ENCODE measurements at regions not wholly inside any gene's neighbourhood (a gene's known extent, or its start where the extent isn't known, plus 50 kb on each side); places are given as distances from the start of the nearest gene placed in this dataset.

GRCh38 chr4:128657638-128658037 is 151.9 kb upstream of the JADE1 start (continued):
- TF ChIP-seq, protein P1, sequence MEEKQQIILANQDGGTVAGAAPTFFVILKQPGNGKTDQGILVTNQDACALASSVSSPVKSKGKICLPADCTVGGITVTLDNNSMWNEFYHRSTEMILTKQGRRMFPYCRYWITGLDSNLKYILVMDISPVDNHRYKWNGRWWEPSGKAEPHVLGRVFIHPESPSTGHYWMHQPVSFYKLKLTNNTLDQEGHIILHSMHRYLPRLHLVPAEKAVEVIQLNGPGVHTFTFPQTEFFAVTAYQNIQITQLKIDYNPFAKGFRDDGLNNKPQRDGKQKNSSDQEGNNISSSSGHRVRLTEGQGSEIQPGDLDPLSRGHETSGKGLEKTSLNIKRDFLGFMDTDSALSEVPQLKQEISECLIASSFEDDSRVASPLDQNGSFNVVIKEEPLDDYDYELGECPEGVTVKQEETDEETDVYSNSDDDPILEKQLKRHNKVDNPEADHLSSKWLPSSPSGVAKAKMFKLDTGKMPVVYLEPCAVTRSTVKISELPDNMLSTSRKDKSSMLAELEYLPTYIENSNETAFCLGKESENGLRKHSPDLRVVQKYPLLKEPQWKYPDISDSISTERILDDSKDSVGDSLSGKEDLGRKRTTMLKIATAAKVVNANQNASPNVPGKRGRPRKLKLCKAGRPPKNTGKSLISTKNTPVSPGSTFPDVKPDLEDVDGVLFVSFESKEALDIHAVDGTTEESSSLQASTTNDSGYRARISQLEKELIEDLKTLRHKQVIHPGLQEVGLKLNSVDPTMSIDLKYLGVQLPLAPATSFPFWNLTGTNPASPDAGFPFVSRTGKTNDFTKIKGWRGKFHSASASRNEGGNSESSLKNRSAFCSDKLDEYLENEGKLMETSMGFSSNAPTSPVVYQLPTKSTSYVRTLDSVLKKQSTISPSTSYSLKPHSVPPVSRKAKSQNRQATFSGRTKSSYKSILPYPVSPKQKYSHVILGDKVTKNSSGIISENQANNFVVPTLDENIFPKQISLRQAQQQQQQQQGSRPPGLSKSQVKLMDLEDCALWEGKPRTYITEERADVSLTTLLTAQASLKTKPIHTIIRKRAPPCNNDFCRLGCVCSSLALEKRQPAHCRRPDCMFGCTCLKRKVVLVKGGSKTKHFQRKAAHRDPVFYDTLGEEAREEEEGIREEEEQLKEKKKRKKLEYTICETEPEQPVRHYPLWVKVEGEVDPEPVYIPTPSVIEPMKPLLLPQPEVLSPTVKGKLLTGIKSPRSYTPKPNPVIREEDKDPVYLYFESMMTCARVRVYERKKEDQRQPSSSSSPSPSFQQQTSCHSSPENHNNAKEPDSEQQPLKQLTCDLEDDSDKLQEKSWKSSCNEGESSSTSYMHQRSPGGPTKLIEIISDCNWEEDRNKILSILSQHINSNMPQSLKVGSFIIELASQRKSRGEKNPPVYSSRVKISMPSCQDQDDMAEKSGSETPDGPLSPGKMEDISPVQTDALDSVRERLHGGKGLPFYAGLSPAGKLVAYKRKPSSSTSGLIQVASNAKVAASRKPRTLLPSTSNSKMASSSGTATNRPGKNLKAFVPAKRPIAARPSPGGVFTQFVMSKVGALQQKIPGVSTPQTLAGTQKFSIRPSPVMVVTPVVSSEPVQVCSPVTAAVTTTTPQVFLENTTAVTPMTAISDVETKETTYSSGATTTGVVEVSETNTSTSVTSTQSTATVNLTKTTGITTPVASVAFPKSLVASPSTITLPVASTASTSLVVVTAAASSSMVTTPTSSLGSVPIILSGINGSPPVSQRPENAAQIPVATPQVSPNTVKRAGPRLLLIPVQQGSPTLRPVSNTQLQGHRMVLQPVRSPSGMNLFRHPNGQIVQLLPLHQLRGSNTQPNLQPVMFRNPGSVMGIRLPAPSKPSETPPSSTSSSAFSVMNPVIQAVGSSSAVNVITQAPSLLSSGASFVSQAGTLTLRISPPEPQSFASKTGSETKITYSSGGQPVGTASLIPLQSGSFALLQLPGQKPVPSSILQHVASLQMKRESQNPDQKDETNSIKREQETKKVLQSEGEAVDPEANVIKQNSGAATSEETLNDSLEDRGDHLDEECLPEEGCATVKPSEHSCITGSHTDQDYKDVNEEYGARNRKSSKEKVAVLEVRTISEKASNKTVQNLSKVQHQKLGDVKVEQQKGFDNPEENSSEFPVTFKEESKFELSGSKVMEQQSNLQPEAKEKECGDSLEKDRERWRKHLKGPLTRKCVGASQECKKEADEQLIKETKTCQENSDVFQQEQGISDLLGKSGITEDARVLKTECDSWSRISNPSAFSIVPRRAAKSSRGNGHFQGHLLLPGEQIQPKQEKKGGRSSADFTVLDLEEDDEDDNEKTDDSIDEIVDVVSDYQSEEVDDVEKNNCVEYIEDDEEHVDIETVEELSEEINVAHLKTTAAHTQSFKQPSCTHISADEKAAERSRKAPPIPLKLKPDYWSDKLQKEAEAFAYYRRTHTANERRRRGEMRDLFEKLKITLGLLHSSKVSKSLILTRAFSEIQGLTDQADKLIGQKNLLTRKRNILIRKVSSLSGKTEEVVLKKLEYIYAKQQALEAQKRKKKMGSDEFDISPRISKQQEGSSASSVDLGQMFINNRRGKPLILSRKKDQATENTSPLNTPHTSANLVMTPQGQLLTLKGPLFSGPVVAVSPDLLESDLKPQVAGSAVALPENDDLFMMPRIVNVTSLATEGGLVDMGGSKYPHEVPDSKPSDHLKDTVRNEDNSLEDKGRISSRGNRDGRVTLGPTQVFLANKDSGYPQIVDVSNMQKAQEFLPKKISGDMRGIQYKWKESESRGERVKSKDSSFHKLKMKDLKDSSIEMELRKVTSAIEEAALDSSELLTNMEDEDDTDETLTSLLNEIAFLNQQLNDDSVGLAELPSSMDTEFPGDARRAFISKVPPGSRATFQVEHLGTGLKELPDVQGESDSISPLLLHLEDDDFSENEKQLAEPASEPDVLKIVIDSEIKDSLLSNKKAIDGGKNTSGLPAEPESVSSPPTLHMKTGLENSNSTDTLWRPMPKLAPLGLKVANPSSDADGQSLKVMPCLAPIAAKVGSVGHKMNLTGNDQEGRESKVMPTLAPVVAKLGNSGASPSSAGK (IDR thresholded peaks at IDR 0.05), result no peak
- no peak for TF ChIP-seq HNRNPUL1 (IDR thresholded peaks at IDR 0.05; ENCODE audit: low read length)
- TF ChIP-seq, protein P2, sequence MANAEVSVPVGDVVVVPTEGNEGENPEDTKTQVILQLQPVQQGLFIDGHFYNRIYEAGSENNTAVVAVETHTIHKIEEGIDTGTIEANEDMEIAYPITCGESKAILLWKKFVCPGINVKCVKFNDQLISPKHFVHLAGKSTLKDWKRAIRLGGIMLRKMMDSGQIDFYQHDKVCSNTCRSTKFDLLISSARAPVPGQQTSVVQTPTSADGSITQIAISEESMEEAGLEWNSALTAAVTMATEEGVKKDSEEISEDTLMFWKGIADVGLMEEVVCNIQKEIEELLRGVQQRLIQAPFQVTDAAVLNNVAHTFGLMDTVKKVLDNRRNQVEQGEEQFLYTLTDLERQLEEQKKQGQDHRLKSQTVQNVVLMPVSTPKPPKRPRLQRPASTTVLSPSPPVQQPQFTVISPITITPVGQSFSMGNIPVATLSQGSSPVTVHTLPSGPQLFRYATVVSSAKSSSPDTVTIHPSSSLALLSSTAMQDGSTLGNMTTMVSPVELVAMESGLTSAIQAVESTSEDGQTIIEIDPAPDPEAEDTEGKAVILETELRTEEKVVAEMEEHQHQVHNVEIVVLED (CRISPR knock-in tag; IDR thresholded peaks at IDR 0.05), result no peak
- no peak for TF ChIP-seq FOXJ3 (CRISPR knock-in tag; IDR thresholded peaks at IDR 0.05)
- TF ChIP-seq TEAD4 (IDR thresholded peaks at IDR 0.05; ENCODE audit: low read length), result peak; percentile 34
- TF ChIP-seq TEAD4 (CRISPR knock-in tag; IDR thresholded peaks at IDR 0.05; ENCODE audit: borderline replicate concordance), result no peak
- peak; percentile 59 for TF ChIP-seq NFE2 (IDR thresholded peaks at IDR 0.05; ENCODE audit: low read depth)
- TF ChIP-seq CTBP1 (IDR thresholded peaks at IDR 0.05; ENCODE audit: borderline replicate concordance), result 0 out of 2 replicates have a peak, but pooled peaks have one; percentile 15
- TF ChIP-seq, protein P3, sequence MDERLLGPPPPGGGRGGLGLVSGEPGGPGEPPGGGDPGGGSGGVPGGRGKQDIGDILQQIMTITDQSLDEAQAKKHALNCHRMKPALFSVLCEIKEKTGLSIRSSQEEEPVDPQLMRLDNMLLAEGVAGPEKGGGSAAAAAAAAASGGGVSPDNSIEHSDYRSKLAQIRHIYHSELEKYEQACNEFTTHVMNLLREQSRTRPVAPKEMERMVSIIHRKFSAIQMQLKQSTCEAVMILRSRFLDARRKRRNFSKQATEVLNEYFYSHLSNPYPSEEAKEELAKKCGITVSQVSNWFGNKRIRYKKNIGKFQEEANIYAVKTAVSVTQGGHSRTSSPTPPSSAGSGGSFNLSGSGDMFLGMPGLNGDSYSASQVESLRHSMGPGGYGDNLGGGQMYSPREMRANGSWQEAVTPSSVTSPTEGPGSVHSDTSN (CRISPR knock-in tag; IDR thresholded peaks at IDR 0.05; ENCODE audit: low read depth), result no peak
- TF ChIP-seq, protein P3 (tag; conservative IDR thresholded peaks at IDR 0.05; ENCODE audit: low read depth), result peak; percentile 44; the same call in 1 of the 2 replicates
- TF ChIP-seq ARID1B (IDR thresholded peaks at IDR 0.05), result peak; percentile 39; the same call in 1 of the 2 replicates
